ENCODE measurements at regions not wholly inside any gene's neighbourhood (a gene's known extent, or its start where the extent isn't known, plus 50 kb on each side); places are given as distances from the start of the nearest gene placed in this dataset.

DNA sequence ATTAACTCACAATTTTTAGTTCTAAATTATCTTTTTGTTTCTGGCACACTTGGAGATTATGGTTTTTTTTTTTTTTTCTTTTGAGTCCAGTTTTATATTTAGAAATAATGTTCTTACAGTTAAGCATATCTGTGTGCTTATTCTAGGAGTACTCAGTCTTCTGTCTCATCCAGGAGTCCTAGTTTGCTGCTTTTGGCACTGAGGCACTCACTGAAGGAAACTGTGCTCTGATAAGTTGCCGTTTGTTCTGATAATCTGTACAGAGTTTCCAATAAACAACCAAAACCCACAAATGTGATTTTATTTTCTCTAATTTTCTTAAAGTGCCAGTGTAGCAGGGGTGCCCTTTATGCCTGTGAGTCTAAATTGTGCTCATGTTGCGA is 251.0 kb downstream of the LRRC70 start:
- TF ChIP-seq, protein P1, sequence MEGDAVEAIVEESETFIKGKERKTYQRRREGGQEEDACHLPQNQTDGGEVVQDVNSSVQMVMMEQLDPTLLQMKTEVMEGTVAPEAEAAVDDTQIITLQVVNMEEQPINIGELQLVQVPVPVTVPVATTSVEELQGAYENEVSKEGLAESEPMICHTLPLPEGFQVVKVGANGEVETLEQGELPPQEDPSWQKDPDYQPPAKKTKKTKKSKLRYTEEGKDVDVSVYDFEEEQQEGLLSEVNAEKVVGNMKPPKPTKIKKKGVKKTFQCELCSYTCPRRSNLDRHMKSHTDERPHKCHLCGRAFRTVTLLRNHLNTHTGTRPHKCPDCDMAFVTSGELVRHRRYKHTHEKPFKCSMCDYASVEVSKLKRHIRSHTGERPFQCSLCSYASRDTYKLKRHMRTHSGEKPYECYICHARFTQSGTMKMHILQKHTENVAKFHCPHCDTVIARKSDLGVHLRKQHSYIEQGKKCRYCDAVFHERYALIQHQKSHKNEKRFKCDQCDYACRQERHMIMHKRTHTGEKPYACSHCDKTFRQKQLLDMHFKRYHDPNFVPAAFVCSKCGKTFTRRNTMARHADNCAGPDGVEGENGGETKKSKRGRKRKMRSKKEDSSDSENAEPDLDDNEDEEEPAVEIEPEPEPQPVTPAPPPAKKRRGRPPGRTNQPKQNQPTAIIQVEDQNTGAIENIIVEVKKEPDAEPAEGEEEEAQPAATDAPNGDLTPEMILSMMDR (IDR thresholded peaks at IDR 0.05; ENCODE audit: poor library complexity, severe bottlenecking): no peak
- TF ChIP-seq, protein P2, sequence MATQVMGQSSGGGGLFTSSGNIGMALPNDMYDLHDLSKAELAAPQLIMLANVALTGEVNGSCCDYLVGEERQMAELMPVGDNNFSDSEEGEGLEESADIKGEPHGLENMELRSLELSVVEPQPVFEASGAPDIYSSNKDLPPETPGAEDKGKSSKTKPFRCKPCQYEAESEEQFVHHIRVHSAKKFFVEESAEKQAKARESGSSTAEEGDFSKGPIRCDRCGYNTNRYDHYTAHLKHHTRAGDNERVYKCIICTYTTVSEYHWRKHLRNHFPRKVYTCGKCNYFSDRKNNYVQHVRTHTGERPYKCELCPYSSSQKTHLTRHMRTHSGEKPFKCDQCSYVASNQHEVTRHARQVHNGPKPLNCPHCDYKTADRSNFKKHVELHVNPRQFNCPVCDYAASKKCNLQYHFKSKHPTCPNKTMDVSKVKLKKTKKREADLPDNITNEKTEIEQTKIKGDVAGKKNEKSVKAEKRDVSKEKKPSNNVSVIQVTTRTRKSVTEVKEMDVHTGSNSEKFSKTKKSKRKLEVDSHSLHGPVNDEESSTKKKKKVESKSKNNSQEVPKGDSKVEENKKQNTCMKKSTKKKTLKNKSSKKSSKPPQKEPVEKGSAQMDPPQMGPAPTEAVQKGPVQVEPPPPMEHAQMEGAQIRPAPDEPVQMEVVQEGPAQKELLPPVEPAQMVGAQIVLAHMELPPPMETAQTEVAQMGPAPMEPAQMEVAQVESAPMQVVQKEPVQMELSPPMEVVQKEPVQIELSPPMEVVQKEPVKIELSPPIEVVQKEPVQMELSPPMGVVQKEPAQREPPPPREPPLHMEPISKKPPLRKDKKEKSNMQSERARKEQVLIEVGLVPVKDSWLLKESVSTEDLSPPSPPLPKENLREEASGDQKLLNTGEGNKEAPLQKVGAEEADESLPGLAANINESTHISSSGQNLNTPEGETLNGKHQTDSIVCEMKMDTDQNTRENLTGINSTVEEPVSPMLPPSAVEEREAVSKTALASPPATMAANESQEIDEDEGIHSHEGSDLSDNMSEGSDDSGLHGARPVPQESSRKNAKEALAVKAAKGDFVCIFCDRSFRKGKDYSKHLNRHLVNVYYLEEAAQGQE (IDR thresholded peaks at IDR 0.05; ENCODE audit: borderline replicate concordance): no peak
- TF ChIP-seq POLR2AphosphoS5 (IDR thresholded peaks at IDR 0.05) (no peak), SMC3 (conservative IDR thresholded peaks at IDR 0.05; ENCODE audit: poor library complexity) (no peak), EZH2 (IDR thresholded peaks at IDR 0.05; ENCODE audit: borderline replicate concordance, insufficient read depth, low read length, poor library complexity, severe bottlenecking) (no peak), EP300 (conservative IDR thresholded peaks at IDR 0.05; ENCODE audit: poor library complexity, severe bottlenecking) (no peak), TAF1 (IDR thresholded peaks at IDR 0.05; ENCODE audit: low read depth) (no peak), MXI1 (conservative IDR thresholded peaks at IDR 0.05; ENCODE audit: poor library complexity, severe bottlenecking) (no peak), RAD21 (conservative IDR thresholded peaks at IDR 0.05) (no peak)
